B cell (primary cell): ENCODE measurements at regions not wholly inside any gene's neighbourhood (a gene's known extent, or its start where the extent isn't known, plus 50 kb on each side); places are given as distances from the start of the nearest gene placed in this dataset.

Experiments
- ATAC-seq: fragments of 200-7000 bp; cut with Tn5 transposase; one replicate; pipeline ENCODE4 v1.10.0; 2021; ENCODE audit warnings: low read depth, mild to moderate bottlenecking, moderate number of reproducible peaks, moderate library complexity
- CTCF ChIA-PET: fragments of 350-600 bp; sonication (Branson Sonifier 250); formaldehyde crosslinking; loops from one replicate; lab custom pipeline; 2021; ENCODE audit warnings: antibody characterized with exemption, inconsistent platforms; lab: Charles Lee
- POLR2A ChIA-PET: fragments of 350-600 bp; sonication (Branson Sonifier 250); formaldehyde crosslinking; loops from one replicate; lab custom pipeline; 2021; ENCODE audit warnings: antibody characterized with exemption; lab: Charles Lee
- DNase-seq: peaks from one replicate; pipeline ENCODE4 v3.0.0; 2013
- H2AFZ ChIP-seq: 2 replicates; pipeline ENCODE4 v1.6.1; 2012; ENCODE audit warnings: mild to moderate bottlenecking, low read depth, low read length; ENCODE audit not compliant: insufficient read depth, poor library complexity, severe bottlenecking
- H3K27ac ChIP-seq, 2 donors: 1 replicate in 1 of 2; 2 replicates in 1 of 2; pipeline ENCODE4 v1.5.1; 2012 to 2013; ENCODE audit warnings: low read length in 2 of 2, mild to moderate bottlenecking in 2 of 2, moderate library complexity in 1 of 2
- H3K27me3 ChIP-seq, 4 experiments: fragments of 200-600 bp in 1 of 4; sonication (generic) in 1 of 4; replicated peaks in 1 of 4; 1 replicate in 2 of 4; 2 replicates in 2 of 4; pipeline versions ENCODE4 v1.6.1 to v1.7.0; 2013 to 2016; ENCODE audit warnings: low read length in 3 of 4, mild to moderate bottlenecking in 2 of 4, mixed read lengths in 1 of 4, moderate library complexity in 1 of 4; ENCODE audit not compliant: insufficient read depth in 4 of 4, control insufficient read depth in 3 of 4; ENCODE audit errors: control extremely low read depth in 1 of 4
- H3K36me3 ChIP-seq, 2 experiments: replicated peaks in 1 of 2; 1 replicate in 1 of 2; 2 replicates in 1 of 2; pipeline versions ENCODE4 v1.6.1 to v1.7.1; 2013; ENCODE audit warnings: low read length in 1 of 2; ENCODE audit not compliant: insufficient read depth in 2 of 2, control insufficient read depth in 1 of 2; ENCODE audit errors: control extremely low read depth in 1 of 2, extremely low read depth in 1 of 2
- H3K4me1 ChIP-seq, 2 donors: fragments of 200-600 bp in 1 of 2; sonication (generic) in 1 of 2; 1 replicate in 1 of 2; 2 replicates in 1 of 2; pipeline versions ENCODE4 v1.5.1 to v1.6.1; 2013 to 2017; ENCODE audit warnings: low read length in 2 of 2; ENCODE audit not compliant: control insufficient read depth in 2 of 2, insufficient read depth in 2 of 2
- H3K4me2 ChIP-seq: replicated peaks from 2 replicates; pipeline ENCODE3; 2012; ENCODE audit warnings: mild to moderate bottlenecking, low read depth, low read length; ENCODE audit not compliant: poor library complexity, severe bottlenecking
- H3K4me3 ChIP-seq, 5 experiments: fragments of 200-600 bp in 1 of 5; sonication (generic) in 1 of 5; 1 replicate in 3 of 5; 2 replicates in 2 of 5; pipeline versions ENCODE4 v1.5.1 to v1.7.0; 2011 to 2016; ENCODE audit warnings: low read length in 4 of 5, mild to moderate bottlenecking in 4 of 5, low read depth in 2 of 5, control low read depth in 1 of 5, moderate library complexity in 1 of 5; ENCODE audit not compliant: insufficient read depth in 1 of 5; ENCODE audit errors: control extremely low read depth in 1 of 5, extremely low read depth in 1 of 5
- H3K79me2 ChIP-seq: fragments of 200-600 bp; sonication (generic); one replicate; pipeline ENCODE4 v1.6.0; 2016; ENCODE audit warnings: low read length; ENCODE audit not compliant: control insufficient read depth, insufficient read depth
- H3K9ac ChIP-seq: fragments of 200-600 bp; sonication (generic); 2 replicates; pipeline ENCODE4 v1.6.1; 2017; ENCODE audit warnings: mild to moderate bottlenecking, low read length, moderate library complexity
- H3K9me3 ChIP-seq, 3 donors: one replicate each; pipeline versions ENCODE4 v1.6.1 to v1.7.1; 2013; ENCODE audit warnings: low read length in 2 of 3; ENCODE audit not compliant: control insufficient read depth in 2 of 3, insufficient read depth in 1 of 3; ENCODE audit errors: control extremely low read depth in 1 of 3
- H4K20me1 ChIP-seq: 2 replicates; pipeline ENCODE4 v1.6.0; 2012; ENCODE audit warnings: mild to moderate bottlenecking, low read length; ENCODE audit not compliant: insufficient read depth, control insufficient read depth, poor library complexity, severe bottlenecking
- H3K27ac Mint-ChIP-seq: one replicate; pipeline ENCODE4 v1.8.0; 2021; ENCODE audit warnings: mixed read lengths
- H3K27me3 Mint-ChIP-seq: one replicate; pipeline ENCODE4 v1.8.0; 2021; ENCODE audit warnings: mixed read lengths
- H3K4me1 Mint-ChIP-seq: one replicate; pipeline ENCODE4 v1.8.0; 2021; ENCODE audit warnings: mixed read lengths
- H3K4me3 Mint-ChIP-seq: one replicate; pipeline ENCODE4 v1.8.0; 2021; ENCODE audit warnings: mixed read lengths
- H3K9me3 Mint-ChIP-seq: one replicate; pipeline ENCODE4 v1.8.0; 2022; ENCODE audit warnings: mixed read lengths; ENCODE audit not compliant: insufficient read depth
- CTCF ChIP-seq: fragments of 200-600 bp; IDR thresholded peaks from one replicate; pipeline ENCODE4 v1.8.0; 2022; ENCODE audit warnings: antibody characterized with exemption, mild to moderate bottlenecking
- EZH2 ChIP-seq: IDR thresholded peaks from 2 replicates; pipeline ENCODE4 v1.6.1; 2012; ENCODE audit warnings: borderline replicate concordance, low read depth, mild to moderate bottlenecking, moderate library complexity, low read length; ENCODE audit not compliant: insufficient read depth, poor library complexity, severe bottlenecking
- WGBS: methylation state at CpG from one replicate; pipeline ENCODE4 v1.1.5; 2013; ENCODE audit warnings: missing lambda C conversion rate; ENCODE audit not compliant: insufficient coverage; 5-methylcytosine and 5-hydroxymethylcytosine counted together
- intact Hi-C: fragments of 100-400 bp; cut with micrococcal nuclease; formaldehyde crosslinking; loops from one replicate; pipeline ENCODE4 v1.10.0; 2022

GRCh38 chr2:53475766-53476165 lies 291.8 kb upstream of the CHAC2 start:
- Histone ChIP-seq H3K79me2 (no peaks in the 10 kb centered on the region), H3K4me1 (no peaks in the 10 kb centered on the region), H3K27me3 (no peaks in the 10 kb centered on the region), H3K9ac (no peak overlapping the region), H3K36me3 (no peaks in the 10 kb centered on the region), H3K4me2 (no peak overlapping the region), H3K4me3 (no peak overlapping the region), H4K20me1 (no peaks in the 10 kb centered on the region), H3K27ac (no peak overlapping the region), H3K9me3 (no peaks in the 10 kb centered on the region), H2AFZ (no peak overlapping the region)
- Mint-ChIP-seq H3K9me3 (peaks cover 3% of the 10 kb centered on the region), H3K27ac (no peak overlapping the region), H3K4me1 (no peaks in the 10 kb centered on the region), H3K4me3 (no peak overlapping the region), H3K27me3 (no peaks in the 10 kb centered on the region)
- WGBS, result no CpG with 5 or more reads among the region's 2 CpGs
- ATAC-seq (no peak), DNase-seq (no peak)
- POLR2A ChIA-PET, result no interaction called here
- TF ChIP-seq EZH2, result no peak
- no peak for TF ChIP-seq CTCF
- CTCF ChIA-PET, result no interaction called here
- intact Hi-C loops, result no loop called here

DNA sequence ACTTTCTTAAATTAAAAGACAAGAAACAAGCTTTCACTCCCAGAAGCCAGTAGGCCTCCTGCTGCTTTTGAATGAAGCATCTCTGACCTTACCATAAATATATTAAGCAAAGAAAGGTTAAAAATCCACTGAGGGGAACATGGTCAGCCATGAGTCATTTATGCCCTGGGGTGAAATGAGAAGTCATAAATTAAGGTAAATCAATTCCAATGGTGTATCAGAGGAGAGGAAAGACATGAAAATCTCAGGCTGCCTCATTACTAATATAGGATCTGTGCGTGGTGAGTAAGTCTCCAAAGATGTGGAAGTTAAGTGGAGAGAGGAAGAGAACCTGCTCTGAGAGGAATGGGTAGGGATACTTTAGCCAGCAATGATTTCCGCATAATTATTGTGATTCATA lies 292.3 kb upstream of the CHAC2 start:
- intact Hi-C loops, result no loop called here
- TF ChIP-seq CTCF (no peak), EZH2 (no peak)
- no peak overlapping the region for H3K27ac Mint-ChIP-seq
- ChIA-PET CTCF (no interaction called here), POLR2A (no interaction called here)
- no CpG with 5 or more reads among the region's 2 CpGs for WGBS
- H3K27me3 Mint-ChIP-seq, result no peaks in the 10 kb centered on the region
- H3K9ac ChIP-seq, result no peak overlapping the region
- no peak overlapping the region for H3K27ac ChIP-seq
- H3K4me3 ChIP-seq, result no peak overlapping the region
- H3K9me3 ChIP-seq, result no peaks in the 10 kb centered on the region
- no peaks in the 10 kb centered on the region for H3K4me1 ChIP-seq
- no peaks in the 10 kb centered on the region for H4K20me1 ChIP-seq
- no peaks in the 10 kb centered on the region for H3K36me3 ChIP-seq
- H3K4me1 Mint-ChIP-seq, result no peaks in the 10 kb centered on the region
- H3K4me3 Mint-ChIP-seq, result no peak overlapping the region
- peaks cover 3% of the 10 kb centered on the region for H3K9me3 Mint-ChIP-seq
- H3K79me2 ChIP-seq, result no peaks in the 10 kb centered on the region
- H3K27me3 ChIP-seq, result no peaks in the 10 kb centered on the region
- no peak overlapping the region for H2AFZ ChIP-seq
- H3K4me2 ChIP-seq, result no peak overlapping the region
- DNase-seq (no peak), ATAC-seq (no peak)
